Activated T-cell treated with anti-CD3 and anti-CD28 coated beads, Interleukin-2, amount 50 U/mL, for 24 hours (primary cell): ENCODE measurements at regions not wholly inside any gene's neighbourhood (a gene's known extent, or its start where the extent isn't known, plus 50 kb on each side); places are given as distances from the start of the nearest gene placed in this dataset.

Source experiments
- DNase-seq: peaks from one replicate; pipeline ENCODE4 v3.0.0-alpha.2; 2020
- H3K27ac Mint-ChIP-seq: 2 replicates; pipeline ENCODE4 v1.8.0; 2020; ENCODE audit warnings: mild to moderate bottlenecking, mixed read lengths
- H3K27me3 Mint-ChIP-seq: 2 replicates; pipeline ENCODE4 v1.8.0; 2020; ENCODE audit warnings: mixed read lengths
- H3K36me3 Mint-ChIP-seq: 2 replicates; pipeline ENCODE4 v1.8.0; 2020; ENCODE audit warnings: low read depth, mixed read lengths
- H3K4me1 Mint-ChIP-seq: 2 replicates; pipeline ENCODE4 v1.8.0; 2020; ENCODE audit warnings: low read depth, mixed read lengths
- H3K4me3 Mint-ChIP-seq: 2 replicates; pipeline ENCODE4 v1.8.0; 2020; ENCODE audit warnings: mild to moderate bottlenecking, moderate library complexity, mixed read lengths
- H3K9me3 Mint-ChIP-seq: 2 replicates; pipeline ENCODE4 v1.8.0; 2020; ENCODE audit warnings: mixed read lengths

DNA sequence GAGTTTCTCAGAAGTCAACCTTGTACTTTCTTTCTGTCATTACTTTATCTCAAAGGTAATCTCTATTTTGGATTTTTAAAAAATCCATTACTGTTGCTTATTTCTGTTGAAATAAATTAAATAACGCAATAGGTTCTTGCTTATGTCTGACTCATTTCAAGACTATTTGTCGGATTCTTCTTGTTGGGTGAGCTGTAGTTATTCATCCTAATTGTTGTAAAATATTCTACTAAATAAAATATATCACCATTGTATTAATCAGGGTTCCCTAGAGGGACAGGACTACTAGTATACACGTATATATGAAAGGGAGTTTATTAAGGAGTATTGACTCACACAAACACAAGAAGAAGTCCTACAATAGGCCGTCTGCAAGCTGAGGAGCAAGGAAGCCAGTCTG is 403.9 kb upstream of the CYRIA start:
- H3K27ac Mint-ChIP-seq = no peak overlapping the region
- no peaks in the 10 kb centered on the region for H3K4me1 Mint-ChIP-seq
- no peak for DNase-seq
- no peak overlapping the region for H3K4me3 Mint-ChIP-seq
- H3K9me3 Mint-ChIP-seq = peaks cover 14% of the 10 kb centered on the region
- no peaks in the 10 kb centered on the region for H3K36me3 Mint-ChIP-seq
- H3K27me3 Mint-ChIP-seq = no peaks in the 10 kb centered on the region

DNA sequence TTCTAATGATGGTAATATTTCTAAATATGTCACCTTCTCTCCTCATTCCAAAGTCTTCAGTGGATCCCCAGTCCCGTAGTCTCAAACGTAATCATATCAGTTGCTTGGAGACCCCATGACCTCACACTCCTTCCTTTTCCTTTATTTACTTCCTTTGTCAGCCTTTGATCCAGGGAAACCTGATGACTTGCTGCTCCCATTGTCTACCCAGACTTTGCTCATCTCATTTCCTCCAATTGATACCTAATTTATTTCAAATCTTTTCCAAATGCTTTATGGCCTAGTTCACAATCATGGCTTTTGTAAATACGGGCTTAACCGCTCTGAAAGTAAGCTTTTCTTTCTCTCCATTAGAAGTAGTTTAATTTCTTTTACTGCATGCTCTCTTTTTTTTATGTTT is 402.4 kb upstream of the CYRIA start:
- H3K27me3 Mint-ChIP-seq = no peaks in the 10 kb centered on the region
- DNase-seq = no peak
- H3K9me3 Mint-ChIP-seq = peaks cover 14% of the 10 kb centered on the region
- no peaks in the 10 kb centered on the region for H3K4me1 Mint-ChIP-seq
- H3K27ac Mint-ChIP-seq = no peak overlapping the region
- no peak overlapping the region for H3K4me3 Mint-ChIP-seq
- no peaks in the 10 kb centered on the region for H3K36me3 Mint-ChIP-seq

DNA sequence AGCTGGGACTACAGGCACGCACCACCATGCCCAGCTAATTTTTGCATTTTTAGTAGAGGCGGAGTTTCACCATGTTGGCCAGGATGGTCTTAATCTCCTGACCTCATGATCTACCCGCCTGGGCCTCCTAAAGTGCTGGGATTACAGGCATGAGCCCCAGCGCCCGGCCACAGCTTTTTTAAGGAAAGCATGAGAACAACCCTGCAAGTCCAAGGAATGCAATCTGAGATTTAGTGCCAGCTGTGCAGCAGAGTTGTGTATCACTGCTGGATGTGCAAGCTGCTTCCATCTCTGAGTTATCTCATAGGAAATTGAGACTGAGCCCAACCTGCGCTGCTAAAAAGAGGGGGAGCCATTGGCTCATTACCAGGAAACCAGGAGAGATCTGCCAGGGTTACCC is 399.9 kb upstream of the CYRIA start:
- H3K4me1 Mint-ChIP-seq = no peaks in the 10 kb centered on the region

DNA sequence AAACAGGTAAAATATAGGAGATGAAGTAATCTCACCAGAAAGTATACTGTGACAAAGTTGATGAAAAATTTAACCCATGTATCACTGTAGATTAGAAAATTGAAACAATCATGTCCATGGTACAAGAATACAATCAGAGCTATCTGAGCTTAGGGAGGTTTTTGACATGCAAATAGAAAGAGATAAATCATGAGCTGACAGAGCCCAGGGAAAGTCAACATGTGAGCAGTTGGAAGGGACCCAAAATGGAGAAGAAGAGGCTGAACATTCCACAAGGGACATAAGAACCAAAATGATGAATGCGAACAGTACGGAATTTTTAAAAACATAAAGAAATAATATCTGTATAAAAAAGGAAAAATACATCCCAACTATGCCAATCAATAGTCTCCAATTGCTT is 395.4 kb upstream of the CYRIA start:
- Mint-ChIP-seq H3K36me3 (no peaks in the 10 kb centered on the region), H3K4me1 (no peaks in the 10 kb centered on the region), H3K4me3 (no peak overlapping the region), H3K9me3 (peaks cover 2% of the 10 kb centered on the region), H3K27me3 (no peaks in the 10 kb centered on the region), H3K27ac (no peak overlapping the region)
- DNase-seq = no peak

More for the DNA sequence above, 399.9 kb upstream of the CYRIA start:
- H3K27me3 Mint-ChIP-seq = no peaks in the 10 kb centered on the region
- H3K27ac Mint-ChIP-seq = no peak overlapping the region
- peaks cover 8% of the 10 kb centered on the region for H3K9me3 Mint-ChIP-seq
- no peaks in the 10 kb centered on the region for H3K36me3 Mint-ChIP-seq
- no peak overlapping the region for H3K4me3 Mint-ChIP-seq
- DNase-seq = no peak

DNA sequence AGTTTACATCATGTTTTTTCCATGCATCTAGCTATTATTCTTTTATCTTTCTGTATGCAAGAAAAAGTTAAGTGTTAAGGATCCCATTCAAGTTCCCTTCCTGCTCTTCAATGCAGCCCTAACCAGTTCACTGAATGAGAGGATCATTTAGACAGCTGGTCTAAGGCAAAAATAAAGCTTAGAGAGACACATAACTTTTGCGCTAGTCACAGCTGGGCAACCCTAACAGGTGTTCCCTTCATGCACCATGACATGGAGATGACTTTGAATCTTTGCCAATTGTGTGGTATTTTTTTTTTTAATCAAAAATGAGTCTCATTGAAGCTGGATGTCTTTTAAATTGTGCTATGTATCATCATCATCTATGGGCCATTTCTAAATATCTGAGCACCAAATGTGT is 393.8 kb upstream of the CYRIA start:
- H3K36me3 Mint-ChIP-seq = no peaks in the 10 kb centered on the region
- no peaks in the 10 kb centered on the region for H3K27me3 Mint-ChIP-seq

DNA sequence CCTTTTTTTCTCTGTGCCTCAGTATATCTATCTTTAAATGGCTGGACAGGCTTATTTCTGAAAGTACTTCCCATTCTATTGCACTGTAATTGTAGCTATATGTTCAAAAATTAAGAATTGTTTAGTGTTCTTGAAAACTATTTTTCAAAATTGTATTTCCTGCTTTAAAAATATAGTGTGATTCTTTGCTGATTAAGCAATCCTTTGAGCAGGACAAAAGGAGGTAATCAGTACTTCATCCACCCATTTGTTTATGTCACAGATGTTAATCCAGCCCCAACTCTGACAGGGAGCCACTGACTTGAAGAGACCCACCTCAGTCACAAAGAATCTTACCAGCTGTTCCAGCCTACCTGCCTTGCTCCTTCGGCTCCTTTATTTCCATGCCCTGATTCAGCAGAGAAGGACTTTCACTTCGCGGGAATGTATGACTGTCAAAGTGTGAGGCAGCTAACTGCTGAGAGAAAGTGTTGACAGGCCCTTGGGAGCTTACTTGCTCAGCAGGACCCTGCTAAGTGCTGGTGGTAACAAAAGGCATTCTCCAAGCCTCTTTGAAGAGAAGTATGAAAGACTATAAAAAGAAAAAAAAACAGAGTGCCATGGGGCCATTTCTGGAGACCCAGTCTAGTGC is 393.3 kb upstream of the CYRIA start:
- H3K4me1 Mint-ChIP-seq = no peaks in the 10 kb centered on the region
- H3K9me3 Mint-ChIP-seq = peaks cover 2% of the 10 kb centered on the region
- H3K27me3 Mint-ChIP-seq = no peaks in the 10 kb centered on the region
- no peak overlapping the region for H3K4me3 Mint-ChIP-seq
- no peak overlapping the region for H3K27ac Mint-ChIP-seq
- no peak for DNase-seq
- no peaks in the 10 kb centered on the region for H3K36me3 Mint-ChIP-seq

More for the DNA sequence above, 393.8 kb upstream of the CYRIA start:
- H3K4me3 Mint-ChIP-seq = no peak overlapping the region
- H3K4me1 Mint-ChIP-seq = no peaks in the 10 kb centered on the region
- H3K9me3 Mint-ChIP-seq = peaks cover 2% of the 10 kb centered on the region
- H3K27ac Mint-ChIP-seq = no peak overlapping the region
- no peak for DNase-seq

DNA sequence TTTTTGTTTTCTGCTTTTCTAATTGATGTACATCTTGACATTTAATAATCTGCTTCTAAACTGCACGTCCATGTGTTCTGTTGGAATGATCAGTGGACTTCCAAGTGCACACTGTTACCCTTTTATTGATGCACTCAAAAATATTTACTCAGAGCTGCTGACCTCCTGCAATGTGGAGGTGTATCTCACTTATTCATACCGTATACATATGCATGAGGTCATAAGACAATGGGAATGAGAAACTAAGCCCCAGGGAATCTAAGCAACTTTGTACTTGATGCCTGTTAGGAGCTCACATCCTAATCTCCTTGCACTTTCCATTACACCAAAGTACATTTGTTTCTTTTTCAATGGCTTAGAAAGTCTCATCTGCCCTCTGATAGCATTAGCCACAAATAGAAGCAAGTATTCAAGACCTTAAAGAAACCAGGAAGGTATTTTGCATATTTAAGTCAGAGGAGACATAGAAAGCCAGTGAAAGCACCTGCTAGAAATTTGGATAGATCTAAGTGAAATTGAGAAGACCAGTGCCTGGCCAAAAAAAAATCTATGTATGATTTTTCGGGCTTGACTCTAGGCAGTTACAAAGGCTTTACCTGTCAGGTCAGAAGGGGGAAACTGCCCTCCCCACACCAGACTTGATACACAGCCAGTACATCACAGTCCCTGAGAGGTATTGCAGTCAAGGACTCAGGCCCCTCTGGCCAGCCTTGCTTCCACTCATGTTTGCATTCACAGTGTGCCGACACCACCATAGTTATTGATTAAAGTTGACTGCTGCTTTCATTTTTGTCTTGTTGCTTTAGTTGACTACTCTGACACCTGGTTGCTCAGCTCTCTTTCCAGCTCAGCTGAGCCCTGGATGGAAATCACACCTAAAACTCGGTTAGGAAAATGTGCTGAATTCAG is 391.7 kb upstream of the CYRIA start:
- no peaks in the 10 kb centered on the region for H3K27me3 Mint-ChIP-seq
- H3K36me3 Mint-ChIP-seq = no peaks in the 10 kb centered on the region
- peaks cover 2% of the 10 kb centered on the region for H3K9me3 Mint-ChIP-seq
- no peak overlapping the region for H3K4me3 Mint-ChIP-seq
- no peak overlapping the region for H3K27ac Mint-ChIP-seq
- no peak for DNase-seq
- no peaks in the 10 kb centered on the region for H3K4me1 Mint-ChIP-seq

DNA sequence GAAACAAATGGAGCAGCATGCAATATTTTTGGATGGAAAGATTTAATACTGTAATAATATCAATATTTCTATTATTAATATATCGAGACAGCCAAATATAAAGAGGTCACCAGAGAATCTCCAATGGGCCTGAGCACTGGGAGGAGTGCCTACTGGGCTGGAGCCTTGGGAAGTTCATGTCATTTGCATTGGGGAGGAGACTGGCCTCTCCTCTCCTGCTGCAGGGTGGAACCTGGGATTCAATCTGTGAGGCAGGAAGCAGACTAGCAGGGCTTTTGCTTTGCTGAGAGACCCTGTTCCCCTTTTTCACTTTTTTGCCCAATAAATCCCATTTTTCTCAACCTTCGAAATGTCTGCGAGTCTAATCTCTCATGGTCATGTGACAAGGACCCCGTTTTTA is 390.6 kb upstream of the CYRIA start:
- no peaks in the 10 kb centered on the region for H3K27me3 Mint-ChIP-seq
- H3K36me3 Mint-ChIP-seq = no peaks in the 10 kb centered on the region
- no peak overlapping the region for H3K27ac Mint-ChIP-seq
- peaks cover 5% of the 10 kb centered on the region for H3K9me3 Mint-ChIP-seq
- DNase-seq = no peak
- no peak overlapping the region for H3K4me3 Mint-ChIP-seq
- no peaks in the 10 kb centered on the region for H3K4me1 Mint-ChIP-seq

DNA sequence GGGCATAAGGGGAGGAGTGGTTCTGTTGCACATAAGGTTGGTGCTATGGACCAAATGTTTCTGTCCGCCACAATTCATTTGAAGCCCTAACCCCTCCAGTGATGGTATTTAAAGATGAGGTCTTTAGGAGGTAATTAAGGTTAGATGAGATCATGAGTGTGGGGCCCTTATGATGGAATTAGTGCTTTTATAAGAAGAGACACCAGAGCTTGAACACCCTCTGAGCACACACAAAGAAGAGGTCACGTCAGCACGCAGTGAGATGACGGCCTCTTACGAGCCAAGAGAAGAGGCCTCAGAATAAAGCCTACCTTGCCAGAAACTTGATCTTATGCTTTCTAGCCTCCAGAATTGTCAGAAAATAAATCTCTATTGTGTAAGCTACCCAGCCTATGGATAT is 386.4 kb upstream of the CYRIA start:
- no peaks in the 10 kb centered on the region for H3K27me3 Mint-ChIP-seq
- H3K9me3 Mint-ChIP-seq = peaks cover 3% of the 10 kb centered on the region
- no peak for DNase-seq
- no peaks in the 10 kb centered on the region for H3K4me1 Mint-ChIP-seq
- H3K4me3 Mint-ChIP-seq = no peak overlapping the region
- H3K27ac Mint-ChIP-seq = no peak overlapping the region
- no peaks in the 10 kb centered on the region for H3K36me3 Mint-ChIP-seq

DNA sequence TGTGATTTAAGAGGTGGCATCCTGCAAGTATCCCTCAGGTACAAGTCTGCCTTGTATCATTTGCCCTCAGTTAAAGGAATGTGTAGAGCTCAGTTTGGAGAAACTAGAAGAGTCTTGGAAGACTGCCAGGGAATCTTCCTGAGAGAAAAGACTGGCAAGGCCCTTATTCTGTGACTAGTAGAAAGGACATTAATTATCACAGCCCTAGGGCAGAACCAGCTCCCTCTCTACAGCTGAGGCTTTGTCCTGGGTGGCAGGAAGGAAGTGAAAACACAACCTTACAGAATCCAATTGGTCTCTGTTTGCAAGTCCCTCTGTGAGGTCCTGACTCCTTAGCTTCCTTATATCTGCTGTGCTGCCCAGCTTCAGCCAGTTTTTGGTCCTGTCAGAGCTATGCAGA is 385.9 kb upstream of the CYRIA start:
- H3K9me3 Mint-ChIP-seq = peaks cover 3% of the 10 kb centered on the region
- no peaks in the 10 kb centered on the region for H3K4me1 Mint-ChIP-seq
- DNase-seq = no peak
- H3K27me3 Mint-ChIP-seq = no peaks in the 10 kb centered on the region
- H3K27ac Mint-ChIP-seq = no peak overlapping the region
- H3K36me3 Mint-ChIP-seq = no peaks in the 10 kb centered on the region
- no peak overlapping the region for H3K4me3 Mint-ChIP-seq

DNA sequence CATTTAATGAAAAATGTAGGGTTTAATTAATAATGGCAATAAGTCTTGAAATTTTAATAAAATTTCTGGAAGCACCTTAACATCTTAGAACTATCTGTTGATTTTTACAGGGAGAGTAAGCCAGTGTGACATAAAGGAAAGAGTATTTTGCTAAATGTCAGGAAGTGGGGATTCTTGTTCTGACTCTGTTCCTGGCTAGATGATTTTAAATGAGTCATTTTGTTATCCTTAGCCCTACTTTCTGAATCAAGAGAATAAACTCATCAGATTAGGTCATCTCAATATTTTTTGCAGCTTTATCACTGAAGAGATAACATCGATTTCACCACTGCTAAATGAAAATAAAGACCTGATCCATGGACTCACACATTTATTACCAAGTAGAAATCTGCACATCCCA is 377.5 kb upstream of the CYRIA start:
- H3K27me3 Mint-ChIP-seq = no peaks in the 10 kb centered on the region
- peaks cover 13% of the 10 kb centered on the region for H3K9me3 Mint-ChIP-seq
- DNase-seq = no peak
- no peaks in the 10 kb centered on the region for H3K36me3 Mint-ChIP-seq
- H3K27ac Mint-ChIP-seq = no peak overlapping the region
- H3K4me1 Mint-ChIP-seq = no peaks in the 10 kb centered on the region
- no peak overlapping the region for H3K4me3 Mint-ChIP-seq

DNA sequence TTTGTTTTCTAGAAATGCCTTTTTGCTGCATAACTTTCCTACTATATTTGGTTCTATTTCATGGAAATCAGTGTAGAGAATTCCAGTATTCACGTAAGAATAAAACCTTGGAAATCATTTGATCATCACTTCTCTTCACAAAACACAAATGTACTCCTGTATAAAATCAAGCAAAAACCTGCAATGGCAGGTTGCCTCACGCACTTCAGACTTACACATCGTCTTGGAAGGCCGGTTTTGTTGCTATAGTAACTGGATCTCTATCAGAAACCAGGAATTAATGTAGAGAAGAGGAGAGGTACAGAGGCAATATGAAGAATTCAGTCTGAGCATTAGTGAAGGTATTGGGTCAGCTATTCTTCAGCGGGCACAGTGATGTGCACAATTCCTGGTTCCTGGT is 370.7 kb upstream of the CYRIA start:
- H3K36me3 Mint-ChIP-seq = no peaks in the 10 kb centered on the region
- H3K4me1 Mint-ChIP-seq = no peaks in the 10 kb centered on the region
- H3K4me3 Mint-ChIP-seq = no peak overlapping the region
- DNase-seq = no peak
- H3K27me3 Mint-ChIP-seq = no peaks in the 10 kb centered on the region
- H3K9me3 Mint-ChIP-seq = peaks cover 19% of the 10 kb centered on the region
- H3K27ac Mint-ChIP-seq = no peak overlapping the region

DNA sequence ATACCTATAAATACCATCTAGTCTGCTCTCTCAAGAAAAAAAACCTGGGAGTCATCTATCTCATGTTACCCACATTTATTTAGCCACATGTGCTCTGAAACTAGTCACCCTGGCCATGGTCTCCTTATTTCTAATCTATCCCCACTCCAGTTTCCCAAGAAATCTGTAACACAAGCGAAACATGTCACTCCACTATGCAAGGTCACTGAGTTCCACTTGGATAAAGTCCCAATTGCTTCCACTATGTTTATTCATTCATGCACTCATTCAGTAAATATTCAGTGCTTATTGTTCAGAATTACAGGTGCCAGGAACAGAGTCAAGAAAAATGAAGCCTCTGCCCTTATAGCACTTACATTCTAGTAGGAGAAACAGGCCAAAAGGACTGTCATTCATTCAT is 369.4 kb upstream of the CYRIA start:
- Mint-ChIP-seq H3K36me3 (no peaks in the 10 kb centered on the region), H3K4me1 (no peaks in the 10 kb centered on the region), H3K27ac (no peak overlapping the region), H3K4me3 (no peak overlapping the region), H3K27me3 (no peaks in the 10 kb centered on the region), H3K9me3 (peaks cover 17% of the 10 kb centered on the region)
- DNase-seq = no peak

DNA sequence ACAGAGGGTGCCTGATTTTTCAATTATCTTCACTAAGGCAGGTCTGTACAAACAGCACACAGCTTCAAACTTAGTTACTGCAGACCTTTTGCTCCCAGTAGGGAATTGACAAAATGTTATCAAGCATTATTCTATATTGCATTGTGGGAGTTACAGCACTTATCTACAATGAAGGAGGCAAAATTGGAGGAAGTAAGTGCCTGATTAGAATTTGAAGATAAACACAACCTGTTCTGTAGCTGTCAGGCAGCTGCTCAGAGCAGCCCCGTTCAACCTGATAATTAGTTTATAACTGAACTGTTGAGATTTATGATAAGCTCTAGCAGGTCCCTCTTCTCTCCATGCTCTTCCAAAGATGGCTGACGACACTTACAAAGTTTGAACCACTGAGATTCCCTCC is 364.4 kb upstream of the CYRIA start:
- Mint-ChIP-seq H3K4me1 (no peaks in the 10 kb centered on the region), H3K9me3 (peaks cover 7% of the 10 kb centered on the region), H3K27ac (no peak overlapping the region), H3K4me3 (no peak overlapping the region), H3K36me3 (no peaks in the 10 kb centered on the region), H3K27me3 (no peaks in the 10 kb centered on the region)
- no peak for DNase-seq

DNA sequence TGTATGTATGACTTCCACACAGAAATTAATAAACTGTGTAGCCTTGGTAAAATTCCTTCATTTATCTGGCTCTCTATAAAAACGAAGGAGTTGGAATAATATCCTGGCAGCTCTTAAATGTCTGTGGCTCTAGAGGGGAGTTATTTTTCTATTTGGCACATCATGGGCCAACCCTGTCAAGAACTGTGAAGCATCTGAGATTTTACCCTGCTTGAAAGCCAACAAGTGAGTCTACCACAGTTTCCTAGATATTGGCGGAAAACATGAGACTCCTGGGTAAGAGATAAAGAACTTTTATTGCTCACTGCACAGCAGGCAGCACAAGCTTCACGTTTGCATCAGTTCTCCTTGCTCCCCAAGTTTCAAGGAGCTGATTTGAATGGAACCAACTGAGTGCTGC is 346.7 kb upstream of the CYRIA start:
- no peak for DNase-seq
- no peak overlapping the region for H3K27ac Mint-ChIP-seq
- no peaks in the 10 kb centered on the region for H3K4me1 Mint-ChIP-seq
- H3K4me3 Mint-ChIP-seq = no peak overlapping the region
- H3K36me3 Mint-ChIP-seq = no peaks in the 10 kb centered on the region
- H3K27me3 Mint-ChIP-seq = no peaks in the 10 kb centered on the region
- H3K9me3 Mint-ChIP-seq = peaks cover 6% of the 10 kb centered on the region
